Activated CD4-positive, alpha-beta T cell treated with anti-CD3 and anti-CD28 coated beads, Interleukin-2, amount 10 ng/mL, durations not matched to agents 7 days and 5 days (primary cell): ENCODE measurements at regions not wholly inside any gene's neighbourhood (a gene's known extent, or its start where the extent isn't known, plus 50 kb on each side); places are given as distances from the start of the nearest gene placed in this dataset.
"Not testable (repeated sequence)": the region's sequence is repeated elsewhere in the genome, so short reads cannot be mapped to it uniquely, and the experiment has no call there.

Experiments used
- CTCF ChIA-PET: fragments of 350-600 bp; sonication (Branson Sonifier 250); formaldehyde crosslinking; loops from one replicate; lab custom pipeline; 2021; ENCODE audit warnings: antibody characterized with exemption; lab: Charles Lee
- POLR2A ChIA-PET: fragments of 350-600 bp; sonication (Branson Sonifier 250); formaldehyde crosslinking; loops from one replicate; lab custom pipeline; 2021; ENCODE audit warnings: antibody characterized with exemption; lab: Charles Lee
- DNase-seq: peaks from one replicate; pipeline ENCODE4 v3.0.0-alpha.2; 2020
- H3K27ac Mint-ChIP-seq: one replicate; pipeline ENCODE4 v1.8.0; 2021; ENCODE audit warnings: mild to moderate bottlenecking, moderate library complexity, mixed read lengths
- H3K27me3 Mint-ChIP-seq: one replicate; pipeline ENCODE4 v1.8.0; 2021; ENCODE audit warnings: mixed read lengths
- H3K36me3 Mint-ChIP-seq: one replicate; pipeline ENCODE4 v1.8.0; 2021; ENCODE audit warnings: low read depth, mixed read lengths
- H3K4me1 Mint-ChIP-seq: one replicate; pipeline ENCODE4 v1.8.0; 2021; ENCODE audit warnings: mixed read lengths
- H3K4me3 Mint-ChIP-seq: one replicate; pipeline ENCODE4 v1.8.0; 2021; ENCODE audit warnings: mild to moderate bottlenecking, moderate library complexity, mixed read lengths
- H3K9me3 Mint-ChIP-seq: one replicate; pipeline ENCODE4 v1.8.0; 2021; ENCODE audit warnings: mixed read lengths

GRCh38 chr4:74548561-74548960 lies 103.6 kb downstream of the AREG start:
- Mint-ChIP-seq H3K4me1 (no peaks in the 10 kb centered on the region), H3K27ac (no peak overlapping the region), H3K27me3 (no peaks in the 10 kb centered on the region), H3K36me3 (no peaks in the 10 kb centered on the region), H3K9me3 (no peaks in the 10 kb centered on the region), H3K4me3 (no peak overlapping the region)
- ChIA-PET CTCF (no interaction called here), POLR2A (no interaction called here)
- no peak for DNase-seq

GRCh38 chr4:74549936-74550335 lies 105.0 kb downstream of the AREG start:
- Mint-ChIP-seq H3K9me3 (no peaks in the 10 kb centered on the region), H3K36me3 (no peaks in the 10 kb centered on the region), H3K27me3 (no peaks in the 10 kb centered on the region), H3K4me3 (no peak overlapping the region), H3K4me1 (no peaks in the 10 kb centered on the region), H3K27ac (no peak overlapping the region)
- no peak for DNase-seq
- CTCF ChIA-PET = no interaction called here
- POLR2A ChIA-PET = no interaction called here

- CTCF ChIA-PET = no interaction called here
- no peak for DNase-seq
- H3K4me1 Mint-ChIP-seq = no peaks in the 10 kb centered on the region
These were observed 110.3 kb downstream of the AREG start for GRCh38 chr4:74555231-74555630.

GRCh38 chr4:74555843-74556242 lies 110.9 kb downstream of the AREG start:
- H3K27me3 Mint-ChIP-seq = no peaks in the 10 kb centered on the region
- DNase-seq = no peak
- H3K27ac Mint-ChIP-seq = no peak overlapping the region
- POLR2A ChIA-PET = no interaction called here
- H3K36me3 Mint-ChIP-seq = no peaks in the 10 kb centered on the region
- no peak overlapping the region for H3K4me3 Mint-ChIP-seq
- no peaks in the 10 kb centered on the region for H3K4me1 Mint-ChIP-seq
- CTCF ChIA-PET = no interaction called here
- no peaks in the 10 kb centered on the region for H3K9me3 Mint-ChIP-seq

More at GRCh38 chr4:74555231-74555630, 110.3 kb downstream of the AREG start:
- H3K9me3 Mint-ChIP-seq = no peaks in the 10 kb centered on the region
- POLR2A ChIA-PET = no interaction called here
- H3K36me3 Mint-ChIP-seq = no peaks in the 10 kb centered on the region
- no peaks in the 10 kb centered on the region for H3K27me3 Mint-ChIP-seq
- no peak overlapping the region for H3K4me3 Mint-ChIP-seq
- no peak overlapping the region for H3K27ac Mint-ChIP-seq

- Mint-ChIP-seq H3K9me3 (peaks cover 3% of the 10 kb centered on the region), H3K4me1 (no peaks in the 10 kb centered on the region), H3K36me3 (no peaks in the 10 kb centered on the region), H3K4me3 (no peak overlapping the region), H3K27me3 (no peaks in the 10 kb centered on the region), H3K27ac (no peak overlapping the region)
- ChIA-PET POLR2A (no interaction called here), CTCF (no interaction called here)
- DNase-seq = no peak
These were observed 114.9 kb downstream of the AREG start for GRCh38 chr4:74559853-74560252.

- H3K4me1 Mint-ChIP-seq = no peaks in the 10 kb centered on the region
- H3K9me3 Mint-ChIP-seq = no peaks in the 10 kb centered on the region
- H3K36me3 Mint-ChIP-seq = no peaks in the 10 kb centered on the region
- no peaks in the 10 kb centered on the region for H3K27me3 Mint-ChIP-seq
- CTCF ChIA-PET = interaction anchor here (0.7 kb wide), 1 partner anchor 10 kb away, joined by 3 read pairs; no protein-coding TSS in a partner anchor
- DNase-seq = no peak
- POLR2A ChIA-PET = no interaction called here
- H3K27ac Mint-ChIP-seq = no peak overlapping the region
- H3K4me3 Mint-ChIP-seq = no peak overlapping the region
These were observed 123.0 kb downstream of the AREG start for GRCh38 chr4:74567981-74568380.

- Mint-ChIP-seq H3K4me3 (no peak overlapping the region), H3K27ac (no peak overlapping the region), H3K36me3 (no peaks in the 10 kb centered on the region), H3K27me3 (no peaks in the 10 kb centered on the region), H3K4me1 (no peaks in the 10 kb centered on the region), H3K9me3 (no peaks in the 10 kb centered on the region)
- ChIA-PET CTCF (no interaction called here), POLR2A (interaction anchor here (0.7 kb wide), 1 partner anchor 37 kb away, joined by 4 read pairs; no protein-coding TSS in a partner anchor)
- no peak for DNase-seq
These were observed 125.2 kb downstream of the AREG start for GRCh38 chr4:74570095-74570494.

- Mint-ChIP-seq H3K36me3 (no peaks in the 10 kb centered on the region), H3K4me3 (no peak overlapping the region), H3K4me1 (no peaks in the 10 kb centered on the region), H3K9me3 (no peaks in the 10 kb centered on the region), H3K27me3 (no peaks in the 10 kb centered on the region), H3K27ac (no peak overlapping the region)
- POLR2A ChIA-PET = no interaction called here
- DNase-seq = no peak
- CTCF ChIA-PET = no interaction called here
These were observed 133.4 kb downstream of the AREG start for GRCh38 chr4:74578329-74578728.

- H3K27me3 Mint-ChIP-seq, POLR2A ChIA-PET, DNase-seq, CTCF ChIA-PET, H3K9me3 Mint-ChIP-seq, H3K36me3 Mint-ChIP-seq, H3K4me1 Mint-ChIP-seq, H3K4me3 Mint-ChIP-seq, H3K27ac Mint-ChIP-seq: not testable (repeated sequence)
These were observed 133.9 kb downstream of the AREG start for GRCh38 chr4:74578865-74579264.

- POLR2A ChIA-PET = no interaction called here
- CTCF ChIA-PET = interaction anchor here (0.6 to 0.7 kb wide), 2 partner anchors 82 to 682 kb away, joined by 3 read pairs; no protein-coding TSS in a partner anchor
- no peak overlapping the region for H3K27ac Mint-ChIP-seq
- no peak for DNase-seq
- H3K27me3 Mint-ChIP-seq = no peaks in the 10 kb centered on the region
- no peaks in the 10 kb centered on the region for H3K4me1 Mint-ChIP-seq
- no peaks in the 10 kb centered on the region for H3K36me3 Mint-ChIP-seq
- H3K9me3 Mint-ChIP-seq = no peaks in the 10 kb centered on the region
- no peak overlapping the region for H3K4me3 Mint-ChIP-seq
These were observed 138.3 kb downstream of the AREG start for GRCh38 chr4:74583089-74583700.

- no peaks in the 10 kb centered on the region for H3K9me3 Mint-ChIP-seq
- H3K36me3 Mint-ChIP-seq = no peaks in the 10 kb centered on the region
- CTCF ChIA-PET = interaction anchor here (0.6 kb wide), 1 partner anchor 81 kb away, joined by 3 read pairs; no protein-coding TSS in a partner anchor
- H3K4me1 Mint-ChIP-seq = no peaks in the 10 kb centered on the region
- H3K4me3 Mint-ChIP-seq = no peak overlapping the region
- POLR2A ChIA-PET = no interaction called here
- DNase-seq = no peak
- no peak overlapping the region for H3K27ac Mint-ChIP-seq
- H3K27me3 Mint-ChIP-seq = no peaks in the 10 kb centered on the region
These were observed 138.8 kb downstream of the AREG start for GRCh38 chr4:74583757-74584156.

- H3K27me3 Mint-ChIP-seq = no peaks in the 10 kb centered on the region
- ChIA-PET CTCF (no interaction called here), POLR2A (no interaction called here)
- H3K9me3 Mint-ChIP-seq = no peaks in the 10 kb centered on the region
- DNase-seq = no peak
- H3K4me1 Mint-ChIP-seq = no peaks in the 10 kb centered on the region
- no peaks in the 10 kb centered on the region for H3K36me3 Mint-ChIP-seq
- H3K27ac Mint-ChIP-seq = no peak overlapping the region
- H3K4me3 Mint-ChIP-seq = no peak overlapping the region
These were observed 143.4 kb downstream of the AREG start for GRCh38 chr4:74588350-74588749.

- no peak overlapping the region for H3K4me3 Mint-ChIP-seq
- H3K9me3 Mint-ChIP-seq = peaks cover under 1% of the 10 kb centered on the region
- H3K36me3 Mint-ChIP-seq = no peaks in the 10 kb centered on the region
- H3K27me3 Mint-ChIP-seq = no peaks in the 10 kb centered on the region
- POLR2A ChIA-PET = no interaction called here
- CTCF ChIA-PET = no interaction called here
- no peaks in the 10 kb centered on the region for H3K4me1 Mint-ChIP-seq
- H3K27ac Mint-ChIP-seq = no peak overlapping the region
- DNase-seq = no peak
These were observed 145.5 kb downstream of the AREG start for GRCh38 chr4:74590476-74590875.
